ENCODE measurements at regions not wholly inside any gene's neighbourhood (a gene's known extent, or its start where the extent isn't known, plus 50 kb on each side); places are given as distances from the start of the nearest gene placed in this dataset.

- intact Hi-C loops (cut with micrococcal nuclease) = no loop called here
- ChIA-PET CTCF (no interaction called here), RAD21 (ENCODE audit: low non-redundant PET in 1 of 2, low total read pairs in 2 of 2, uncharacterized antibody in 2 of 2, unreplicated experiment in 2 of 2) (no interaction called here), POLR2A (no interaction called here)
- Histone ChIP-seq H3K9me2 (ENCODE audit: insufficient read depth) (no peaks in the 10 kb centered on the region), H3K27ac (ENCODE audit: low read depth, low read length) (no peak overlapping the region), H4K20me1 (ENCODE audit: insufficient read depth) (no peaks in the 10 kb centered on the region), H3K4me2 (ENCODE audit: low read length) (no peak overlapping the region), H3K36me3 (ENCODE audit: control insufficient read depth in 1 of 2, insufficient read depth in 2 of 2, low read length in 2 of 2) (no peaks in the 10 kb centered on the region), H3K9ac (ENCODE audit: low read length) (no peak overlapping the region), H2AFZ (ENCODE audit: low read depth, low read length, poor library complexity, severe bottlenecking) (no peak overlapping the region), H3K27me3 (ENCODE audit: insufficient read depth, low read length) (no peaks in the 10 kb centered on the region), H3K4me3 (replicated peaks in 1 of 2; ENCODE audit: low read depth in 1 of 2, low read length in 2 of 2) (no peak overlapping the region), H3K79me2 (ENCODE audit: insufficient read depth, low read length) (no peaks in the 10 kb centered on the region), H3K9me3 (ENCODE audit: control insufficient read depth in 1 of 2, insufficient read depth in 1 of 2, low read depth in 1 of 2, low read length in 2 of 2) (no peaks in the 10 kb centered on the region), H3K4me1 (ENCODE audit: control insufficient read depth in 1 of 2, insufficient read depth in 2 of 2, low read length in 2 of 2) (peaks cover 0 to 24% of the 10 kb centered on the region in 2 experiments; a peak in 3 of 4 replicates)
- TF ChIP-seq EGR1 (IDR thresholded peaks at IDR 0.05; ENCODE audit: low read depth) (no peak), CEBPB (IDR thresholded peaks at IDR 0.05; ENCODE audit: low read depth) (no peak), ZFX (IDR thresholded peaks at IDR 0.05) (no peak), ATF3 (IDR thresholded peaks at IDR 0.05) (no peak), CTCF (IDR thresholded peaks at IDR 0.05 in 2 of 3, conservative IDR thresholded peaks at IDR 0.05 in 1 of 3; ENCODE audit: borderline replicate concordance in 1 of 3, insufficient read depth in 1 of 3, low read depth in 2 of 3, low read length in 2 of 3) (no peak), ZNF274 (IDR thresholded peaks at IDR 0.05; ENCODE audit: low read depth, low read length) (no peak)
- BruUV-seq (replicated peaks) = no TSS peak
- ATAC-seq (no peak), DNase-seq (ENCODE audit: low read depth, low spot score) (no peak)
Observed at GRCh38 chr2:20144861-20145260, 80.1 kb downstream of the SDC1 start.

DNA sequence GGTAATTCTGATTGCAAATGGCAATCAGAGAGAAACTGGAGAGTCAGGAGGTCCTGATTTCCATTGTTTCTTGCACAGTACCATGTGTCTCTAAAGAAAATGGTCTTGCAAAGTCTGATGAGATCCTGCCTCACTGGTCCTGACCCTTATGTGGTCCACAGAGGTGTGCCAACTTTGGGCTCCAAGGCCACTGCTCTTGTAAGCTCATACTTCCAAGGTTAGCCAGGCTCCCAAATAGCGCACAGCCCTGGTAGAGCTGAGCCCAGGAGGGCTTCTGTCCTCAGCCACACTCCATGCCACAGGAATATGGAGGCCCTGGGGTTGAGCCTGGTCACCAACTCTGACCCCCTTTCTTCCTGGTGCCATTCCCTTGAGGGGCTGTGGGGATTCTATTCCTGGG, 80.7 kb downstream of the SDC1 start:
- Histone ChIP-seq H3K4me2 (ENCODE audit: low read length) (no peak overlapping the region), H2AFZ (ENCODE audit: low read depth, low read length, poor library complexity, severe bottlenecking) (no peak overlapping the region), H4K20me1 (ENCODE audit: insufficient read depth) (no peaks in the 10 kb centered on the region), H3K4me3 (replicated peaks in 1 of 2; ENCODE audit: low read depth in 1 of 2, low read length in 2 of 2) (no peak overlapping the region), H3K79me2 (ENCODE audit: insufficient read depth, low read length) (no peaks in the 10 kb centered on the region), H3K9me3 (ENCODE audit: control insufficient read depth in 1 of 2, insufficient read depth in 1 of 2, low read depth in 1 of 2, low read length in 2 of 2) (no peaks in the 10 kb centered on the region), H3K4me1 (ENCODE audit: control insufficient read depth in 1 of 2, insufficient read depth in 2 of 2, low read length in 2 of 2) (peaks cover 0 to 22% of the 10 kb centered on the region in 2 experiments; a peak in 3 of 4 replicates), H3K9me2 (ENCODE audit: insufficient read depth) (no peaks in the 10 kb centered on the region), H3K36me3 (ENCODE audit: control insufficient read depth in 1 of 2, insufficient read depth in 2 of 2, low read length in 2 of 2) (no peaks in the 10 kb centered on the region), H3K27me3 (ENCODE audit: insufficient read depth, low read length) (no peaks in the 10 kb centered on the region), H3K9ac (ENCODE audit: low read length) (no peak overlapping the region), H3K27ac (ENCODE audit: low read depth, low read length) (no peak overlapping the region)
- intact Hi-C loops (cut with micrococcal nuclease) = no loop called here
- RAD21 ChIA-PET (ENCODE audit: low non-redundant PET in 1 of 2, low total read pairs in 2 of 2, uncharacterized antibody in 2 of 2, unreplicated experiment in 2 of 2) = no interaction called here
- no peak for ATAC-seq
- CTCF ChIA-PET = no interaction called here
- DNase-seq (ENCODE audit: low read depth, low spot score) = no peak
- POLR2A ChIA-PET = no interaction called here
- BruUV-seq (replicated peaks) = no TSS peak
- no peak for TF ChIP-seq TCF7L2 (IDR thresholded peaks at IDR 0.05; ENCODE audit: borderline replicate concordance, extremely low read depth, insufficient read depth, insufficient read length)
- TF ChIP-seq POLR2A (IDR thresholded peaks at IDR 0.05; ENCODE audit: borderline replicate concordance, extremely low read depth, insufficient read depth, insufficient read length) = no peak
